C4-2B (cell line): ENCODE measurements at regions not wholly inside any gene's neighbourhood (a gene's known extent, or its start where the extent isn't known, plus 50 kb on each side); places are given as distances from the start of the nearest gene placed in this dataset.

ENCODE experiments used
- ZFX ChIP-seq: fragments of 450-650 bp; IDR thresholded peaks from 2 replicates; pipeline ENCODE4 v1.6.1; 2017
- TF ChIP-seq, protein P1 (sequence below): fragments of 450-650 bp; conservative IDR thresholded peaks from 2 replicates; pipeline ENCODE4 v1.5.1; 2017; ENCODE audit warnings: mild to moderate bottlenecking

GRCh38 chr13:58619396-58620113 is 988.0 kb downstream of the PCDH17 start:
- TF ChIP-seq, protein P1, sequence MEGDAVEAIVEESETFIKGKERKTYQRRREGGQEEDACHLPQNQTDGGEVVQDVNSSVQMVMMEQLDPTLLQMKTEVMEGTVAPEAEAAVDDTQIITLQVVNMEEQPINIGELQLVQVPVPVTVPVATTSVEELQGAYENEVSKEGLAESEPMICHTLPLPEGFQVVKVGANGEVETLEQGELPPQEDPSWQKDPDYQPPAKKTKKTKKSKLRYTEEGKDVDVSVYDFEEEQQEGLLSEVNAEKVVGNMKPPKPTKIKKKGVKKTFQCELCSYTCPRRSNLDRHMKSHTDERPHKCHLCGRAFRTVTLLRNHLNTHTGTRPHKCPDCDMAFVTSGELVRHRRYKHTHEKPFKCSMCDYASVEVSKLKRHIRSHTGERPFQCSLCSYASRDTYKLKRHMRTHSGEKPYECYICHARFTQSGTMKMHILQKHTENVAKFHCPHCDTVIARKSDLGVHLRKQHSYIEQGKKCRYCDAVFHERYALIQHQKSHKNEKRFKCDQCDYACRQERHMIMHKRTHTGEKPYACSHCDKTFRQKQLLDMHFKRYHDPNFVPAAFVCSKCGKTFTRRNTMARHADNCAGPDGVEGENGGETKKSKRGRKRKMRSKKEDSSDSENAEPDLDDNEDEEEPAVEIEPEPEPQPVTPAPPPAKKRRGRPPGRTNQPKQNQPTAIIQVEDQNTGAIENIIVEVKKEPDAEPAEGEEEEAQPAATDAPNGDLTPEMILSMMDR: no peak
- TF ChIP-seq ZFX: no peak
